ENCODE measurements at regions not wholly inside any gene's neighbourhood (a gene's known extent, or its start where the extent isn't known, plus 50 kb on each side); places are given as distances from the start of the nearest gene placed in this dataset.
"Not testable (repeated sequence)": the region's sequence is repeated elsewhere in the genome, so short reads cannot be mapped to it uniquely, and the experiment has no call there.

- DNase-seq (ENCODE audit: low spot score), result no peak
Measured at GRCh38 chr13:64197232-64197631, 2781.6 kb upstream of the PCDH20 start.

- DNase-seq (ENCODE audit: low spot score), result no peak
Measured at GRCh38 chr13:64186503-64187250, 2771.0 kb upstream of the PCDH20 start.

- no peak for DNase-seq (ENCODE audit: low spot score)
Measured at GRCh38 chr13:64186071-64186470, 2770.4 kb upstream of the PCDH20 start.

- no peak for DNase-seq (ENCODE audit: low spot score)
Measured at GRCh38 chr13:64180756-64181155, 2765.1 kb upstream of the PCDH20 start.

GRCh38 chr13:64165826-64166225 is 2750.2 kb upstream of the PCDH20 start:
- DNase-seq (ENCODE audit: low spot score), result no peak

- DNase-seq (ENCODE audit: low spot score), result no peak
Measured at GRCh38 chr13:64164435-64164834, 2748.8 kb upstream of the PCDH20 start.

GRCh38 chr13:64160479-64160878 is 2744.8 kb upstream of the PCDH20 start:
- DNase-seq (ENCODE audit: low spot score), result no peak

GRCh38 chr13:64158908-64159307 is 2743.3 kb upstream of the PCDH20 start:
- no peak for DNase-seq (ENCODE audit: low spot score)

GRCh38 chr13:64154514-64154913 is 2738.9 kb upstream of the PCDH20 start:
- no peak for DNase-seq (ENCODE audit: low spot score)

- no peak for DNase-seq (ENCODE audit: low spot score)
Measured at GRCh38 chr13:64130600-64130999, 2715.0 kb upstream of the PCDH20 start.

- no peak for DNase-seq (ENCODE audit: low spot score)
Measured at GRCh38 chr13:64130171-64130570, 2714.5 kb upstream of the PCDH20 start.

- DNase-seq (ENCODE audit: low spot score), result no peak
Measured at GRCh38 chr13:64127856-64128255, 2712.2 kb upstream of the PCDH20 start.

- DNase-seq (ENCODE audit: low spot score), result no peak
Measured at GRCh38 chr13:64127192-64127591, 2711.5 kb upstream of the PCDH20 start.

GRCh38 chr13:64121023-64121709 is 2705.5 kb upstream of the PCDH20 start:
- not testable (repeated sequence) for DNase-seq (ENCODE audit: low spot score)

- no peak for DNase-seq (ENCODE audit: low spot score)
Measured at GRCh38 chr13:64099994-64100393, 2684.3 kb upstream of the PCDH20 start.

GRCh38 chr13:64090311-64090710 is 2674.7 kb upstream of the PCDH20 start:
- no peak for DNase-seq (ENCODE audit: low spot score)

GRCh38 chr13:64088491-64088890 is 2672.8 kb upstream of the PCDH20 start:
- no peak for DNase-seq (ENCODE audit: low spot score)

GRCh38 chr13:64087624-64088023 is 2672.0 kb upstream of the PCDH20 start:
- DNase-seq (ENCODE audit: low spot score), result no peak

- DNase-seq (ENCODE audit: low spot score), result no peak
Measured at GRCh38 chr13:64083811-64084210, 2668.2 kb upstream of the PCDH20 start.

GRCh38 chr13:64083396-64083795 is 2667.7 kb upstream of the PCDH20 start:
- DNase-seq (ENCODE audit: low spot score), result no peak

- DNase-seq (ENCODE audit: low spot score), result peak; percentile 17
Measured at GRCh38 chr13:64078480-64078936, 2662.9 kb upstream of the PCDH20 start.

- no peak for DNase-seq (ENCODE audit: low spot score)
Measured at GRCh38 chr13:64078025-64078424, 2662.4 kb upstream of the PCDH20 start.

GRCh38 chr13:64077132-64077835 is 2661.6 kb upstream of the PCDH20 start:
- DNase-seq (ENCODE audit: low spot score), result not testable (repeated sequence)
